Keratinocyte (primary cell): ENCODE measurements at regions not wholly inside any gene's neighbourhood (a gene's known extent, or its start where the extent isn't known, plus 50 kb on each side); places are given as distances from the start of the nearest gene placed in this dataset.

Source experiments
- DNase-seq: peaks from one replicate; pipeline ENCODE4 v3.0.0-alpha.2; 2011; ENCODE audit warnings: low read depth, missing footprints, low spot score
- FAIRE-seq: peaks from 2 replicates; lab custom pipeline; 2011; peaks lifted over from hg19 to GRCh38; lab: Jason Lieb, UNC
- H2AFZ ChIP-seq: 2 replicates; pipeline ENCODE4 v1.6.0; 2012; ENCODE audit warnings: low read length, control low read depth, inconsistent platforms; ENCODE audit not compliant: control insufficient read depth
- H3K27ac ChIP-seq: 2 replicates; pipeline ENCODE4 v1.5.1; 2011; ENCODE audit warnings: low read length; ENCODE audit not compliant: control insufficient read depth, insufficient read depth
- H3K27me3 ChIP-seq: 3 replicates; pipeline ENCODE4 v1.6.0; 2011; ENCODE audit warnings: low read length; ENCODE audit not compliant: control insufficient read depth, insufficient read depth; ENCODE audit errors: extremely low read depth
- H3K36me3 ChIP-seq, 2 experiments: 2 replicates in 1 of 2; 3 replicates in 1 of 2; pipeline ENCODE4 v1.5.1; 2011; ENCODE audit warnings: low read length in 2 of 2, mild to moderate bottlenecking in 1 of 2; ENCODE audit not compliant: control insufficient read depth in 2 of 2, insufficient read depth in 2 of 2; ENCODE audit errors: extremely low read depth in 1 of 2
- H3K4me1 ChIP-seq: 3 replicates; pipeline ENCODE4 v1.5.1; 2011; ENCODE audit warnings: low read length; ENCODE audit not compliant: control insufficient read depth, insufficient read depth; ENCODE audit errors: extremely low read depth
- H3K4me2 ChIP-seq: 3 replicates; pipeline ENCODE4 v1.6.0; 2011; ENCODE audit warnings: low read depth, low read length; ENCODE audit not compliant: control insufficient read depth, insufficient read depth; ENCODE audit errors: extremely low read depth
- H3K4me3 ChIP-seq, 3 experiments: fragments of 200-600 bp in 1 of 3; sonication (generic) in 1 of 3; 2 replicates in 2 of 3; 3 replicates in 1 of 3; pipeline ENCODE4 v1.5.1; 2011 to 2016; ENCODE audit warnings: low read length in 3 of 3, mild to moderate bottlenecking in 3 of 3, control low read depth in 2 of 3, inconsistent platforms in 1 of 3, low read depth in 1 of 3, mixed read lengths in 1 of 3, mixed run types in 1 of 3, moderate library complexity in 1 of 3; ENCODE audit not compliant: control insufficient read depth in 2 of 3, insufficient read depth in 2 of 3; ENCODE audit errors: extremely low read depth in 1 of 3
- H3K79me2 ChIP-seq: 2 replicates; pipeline ENCODE4 v1.6.0; 2012; ENCODE audit warnings: low read length; ENCODE audit not compliant: control insufficient read depth, insufficient read depth
- H3K9ac ChIP-seq: 3 replicates; pipeline ENCODE4 v1.6.0; 2011; ENCODE audit warnings: low read length; ENCODE audit not compliant: control insufficient read depth, insufficient read depth; ENCODE audit errors: extremely low read depth
- H3K9me1 ChIP-seq: 3 replicates; pipeline ENCODE4 v1.6.0; 2011; ENCODE audit warnings: low read length; ENCODE audit not compliant: control insufficient read depth, insufficient read depth; ENCODE audit errors: extremely low read depth
- H3K9me3 ChIP-seq: 2 replicates; pipeline ENCODE4 v1.5.1; 2012; ENCODE audit warnings: low read depth, low read length; ENCODE audit not compliant: control insufficient read depth
- H4K20me1 ChIP-seq: 3 replicates; pipeline ENCODE4 v1.6.0; 2011; ENCODE audit warnings: low read length; ENCODE audit not compliant: control insufficient read depth, insufficient read depth; ENCODE audit errors: extremely low read depth
- EZH2 ChIP-seq: IDR thresholded peaks from one replicate; pipeline ENCODE4 v1.6.1; 2012; ENCODE audit warnings: inconsistent platforms, mild to moderate bottlenecking, low read length, moderate library complexity
- dilution Hi-C: fragments of 300-500 bp; cut with MboI; formaldehyde crosslinking; loops from one replicate; pipeline ENCODE4 v1.7.0; 2020; ENCODE audit warnings: low sequenced_read_pairs; ENCODE audit not compliant: extremely low pct_ligation_motif_present
- TF ChIP-seq, protein P1 (sequence below), 3 experiments: IDR thresholded peaks in 1 of 3; conservative IDR thresholded peaks in 1 of 3; optimal IDR thresholded peaks in 1 of 3; 2 replicates in 2 of 3; 3 replicates in 1 of 3; pipeline versions ENCODE3 to v1.5.1; 2011; ENCODE audit warnings: low read length in 3 of 3, mild to moderate bottlenecking in 3 of 3, moderate library complexity in 2 of 3, control low read depth in 1 of 3, inconsistent platforms in 1 of 3; ENCODE audit not compliant: insufficient read depth in 2 of 3; ENCODE audit errors: extremely low read depth in 1 of 3

DNA sequence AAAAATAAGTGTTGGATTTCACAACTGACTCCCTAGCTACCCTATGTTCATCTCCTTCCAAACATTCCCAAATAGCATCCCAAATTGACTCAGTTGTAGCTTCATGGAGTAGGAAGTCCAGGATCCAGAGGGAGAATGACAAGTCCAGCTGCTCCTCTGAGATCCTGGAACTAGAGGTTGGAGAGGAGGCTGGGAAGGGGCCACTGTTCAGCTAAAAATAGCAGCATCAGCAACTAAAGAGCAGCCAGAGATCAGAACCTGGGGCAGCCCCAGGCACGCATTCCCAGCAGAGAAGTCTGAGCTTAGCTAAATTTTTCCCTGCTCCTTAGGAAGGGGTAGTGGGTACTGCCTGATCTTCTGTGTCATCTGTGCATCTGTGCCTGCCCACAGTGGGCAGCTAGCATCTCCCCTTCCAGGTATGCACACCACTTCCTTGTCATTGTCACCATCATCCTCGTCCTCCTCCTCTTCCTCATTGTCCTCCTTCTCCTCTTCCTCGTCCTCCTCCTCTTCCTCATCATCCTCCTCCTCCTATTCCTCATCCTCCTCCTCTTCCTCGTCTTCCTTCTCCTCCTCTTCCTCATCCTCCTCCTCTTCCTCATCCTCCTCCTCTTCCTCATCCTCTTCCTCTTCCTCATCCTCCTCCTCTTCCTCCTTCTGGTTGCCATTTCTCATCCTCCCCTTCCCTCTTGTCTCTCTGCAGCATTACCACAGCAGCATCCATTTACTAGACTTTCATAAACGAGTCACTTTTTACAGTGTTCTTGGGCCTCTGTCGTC is 152.3 kb upstream of the ROPN1 start:
- Histone ChIP-seq H3K9me1 (no peaks in the 10 kb centered on the region), H3K4me2 (no peak overlapping the region), H3K79me2 (no peaks in the 10 kb centered on the region), H3K4me3 (no peak overlapping the region), H3K36me3 (no peaks in the 10 kb centered on the region), H4K20me1 (no peaks in the 10 kb centered on the region), H3K4me1 (no peaks in the 10 kb centered on the region), H3K9me3 (no peaks in the 10 kb centered on the region), H3K27me3 (peaks cover 15% of the 10 kb centered on the region), H2AFZ (no peak overlapping the region), H3K9ac (no peak overlapping the region), H3K27ac (no peak overlapping the region)
- no peak for FAIRE-seq
- TF ChIP-seq EZH2, result no peak
- TF ChIP-seq, protein P1, sequence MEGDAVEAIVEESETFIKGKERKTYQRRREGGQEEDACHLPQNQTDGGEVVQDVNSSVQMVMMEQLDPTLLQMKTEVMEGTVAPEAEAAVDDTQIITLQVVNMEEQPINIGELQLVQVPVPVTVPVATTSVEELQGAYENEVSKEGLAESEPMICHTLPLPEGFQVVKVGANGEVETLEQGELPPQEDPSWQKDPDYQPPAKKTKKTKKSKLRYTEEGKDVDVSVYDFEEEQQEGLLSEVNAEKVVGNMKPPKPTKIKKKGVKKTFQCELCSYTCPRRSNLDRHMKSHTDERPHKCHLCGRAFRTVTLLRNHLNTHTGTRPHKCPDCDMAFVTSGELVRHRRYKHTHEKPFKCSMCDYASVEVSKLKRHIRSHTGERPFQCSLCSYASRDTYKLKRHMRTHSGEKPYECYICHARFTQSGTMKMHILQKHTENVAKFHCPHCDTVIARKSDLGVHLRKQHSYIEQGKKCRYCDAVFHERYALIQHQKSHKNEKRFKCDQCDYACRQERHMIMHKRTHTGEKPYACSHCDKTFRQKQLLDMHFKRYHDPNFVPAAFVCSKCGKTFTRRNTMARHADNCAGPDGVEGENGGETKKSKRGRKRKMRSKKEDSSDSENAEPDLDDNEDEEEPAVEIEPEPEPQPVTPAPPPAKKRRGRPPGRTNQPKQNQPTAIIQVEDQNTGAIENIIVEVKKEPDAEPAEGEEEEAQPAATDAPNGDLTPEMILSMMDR (optimal IDR thresholded peaks at IDR 0.05 in 1 of 3, IDR thresholded peaks at IDR 0.05 in 1 of 3, conservative IDR thresholded peaks at IDR 0.05 in 1 of 3; ENCODE audit: extremely low read depth in 1 of 3, insufficient read depth in 2 of 3, low read length in 3 of 3), result no peak
- no peak for DNase-seq
- dilution Hi-C loops, result no loop called here

DNA sequence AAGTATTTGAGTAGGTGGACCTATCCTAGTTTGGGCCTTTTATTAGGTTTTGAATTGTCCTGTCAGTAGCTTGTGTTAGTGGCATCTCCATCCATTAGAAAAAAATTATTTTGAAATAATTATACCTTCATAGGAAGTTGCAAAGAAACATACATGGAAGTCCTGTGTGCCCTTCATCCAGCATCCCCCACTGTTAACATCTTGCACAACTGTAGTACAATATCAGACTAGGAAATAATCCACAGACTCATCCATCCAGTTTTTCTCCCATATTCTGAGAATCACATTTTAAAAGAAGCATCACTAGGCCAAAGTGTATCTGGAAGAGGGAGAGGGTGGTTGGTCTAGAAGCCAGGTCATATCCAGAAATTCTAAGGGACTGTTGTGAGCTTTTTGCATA is 155.5 kb upstream of the ROPN1 start:
- no peak overlapping the region for H3K4me2 ChIP-seq
- no peaks in the 10 kb centered on the region for H3K4me1 ChIP-seq
- no peak overlapping the region for H2AFZ ChIP-seq
- H3K27ac ChIP-seq, result no peak overlapping the region
- dilution Hi-C loops, result no loop called here
- no peak for DNase-seq
- no peaks in the 10 kb centered on the region for H4K20me1 ChIP-seq
- TF ChIP-seq, protein P1 (optimal IDR thresholded peaks at IDR 0.05 in 1 of 3, IDR thresholded peaks at IDR 0.05 in 1 of 3, conservative IDR thresholded peaks at IDR 0.05 in 1 of 3; ENCODE audit: extremely low read depth in 1 of 3, insufficient read depth in 2 of 3, low read length in 3 of 3), result no peak
- TF ChIP-seq EZH2, result no peak
- no peaks in the 10 kb centered on the region for H3K79me2 ChIP-seq
- H3K4me3 ChIP-seq, result no peak overlapping the region
- no peaks in the 10 kb centered on the region for H3K9me1 ChIP-seq
- H3K27me3 ChIP-seq, result peaks cover 12% of the 10 kb centered on the region
- FAIRE-seq, result no peak
- H3K9ac ChIP-seq, result no peak overlapping the region
- no peaks in the 10 kb centered on the region for H3K9me3 ChIP-seq
- H3K36me3 ChIP-seq, result no peaks in the 10 kb centered on the region
